GM03348 (cell line): ENCODE measurements at regions not wholly inside any gene's neighbourhood (a gene's known extent, or its start where the extent isn't known, plus 50 kb on each side); places are given as distances from the start of the nearest gene placed in this dataset.

Experiments
- DNase-seq: peaks from one replicate; pipeline ENCODE4 v3.0.0; 2012; ENCODE audit warnings: low spot score

DNA sequence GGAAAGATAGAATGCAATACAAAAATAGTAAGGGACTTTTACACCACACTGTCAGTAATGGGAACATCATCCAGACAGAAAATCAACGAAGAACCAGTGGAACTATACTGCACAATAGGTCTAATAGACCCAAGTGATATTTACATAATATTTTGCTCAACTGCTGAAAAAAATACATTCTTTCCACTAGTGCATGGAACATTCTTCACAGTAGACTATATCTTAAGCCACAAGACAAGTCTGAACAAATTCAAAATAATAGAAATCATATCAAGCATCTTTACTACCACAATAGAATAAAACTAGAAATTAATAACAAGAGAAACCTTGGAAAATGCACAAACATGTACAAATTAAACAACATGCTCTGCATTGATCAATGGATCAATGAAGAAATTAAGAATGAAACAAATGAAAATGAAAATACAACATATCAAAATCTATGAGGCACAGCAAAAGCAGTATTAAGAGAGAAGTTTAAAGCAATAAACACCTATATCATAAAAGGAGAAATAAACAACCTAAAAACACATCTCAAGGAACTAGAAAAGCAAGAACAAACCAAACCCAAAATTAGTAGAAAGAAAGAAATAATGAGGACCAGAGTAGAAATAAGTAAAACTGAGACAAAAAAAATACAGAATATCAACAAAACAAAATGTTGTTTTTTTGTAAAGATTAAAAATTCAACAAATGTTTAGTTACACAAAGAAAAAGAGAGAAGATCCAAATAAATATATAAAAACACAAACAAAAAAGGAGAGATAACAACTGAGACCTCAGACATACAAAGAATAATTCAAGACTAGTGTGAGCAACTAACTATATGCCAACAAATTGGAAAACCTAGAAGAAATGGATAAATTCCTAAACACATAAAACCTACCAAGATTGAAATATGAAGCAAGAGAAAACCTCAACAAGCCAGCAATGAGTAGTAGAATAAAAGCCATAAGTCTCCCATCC is 51.5 kb upstream of the ANTXR2 start:
- DNase-seq = no peak
